HG03354 (cell line): ENCODE measurements at regions not wholly inside any gene's neighbourhood (a gene's known extent, or its start where the extent isn't known, plus 50 kb on each side); places are given as distances from the start of the nearest gene placed in this dataset.

Experiments
- ATAC-seq: cut with Tn5 transposase; IDR thresholded peaks from one replicate; pipeline ENCODE4 v1.9.1; 2021; ENCODE audit warnings: mild to moderate bottlenecking; ENCODE audit not compliant: unreplicated experiment, poor library complexity, severe bottlenecking

DNA sequence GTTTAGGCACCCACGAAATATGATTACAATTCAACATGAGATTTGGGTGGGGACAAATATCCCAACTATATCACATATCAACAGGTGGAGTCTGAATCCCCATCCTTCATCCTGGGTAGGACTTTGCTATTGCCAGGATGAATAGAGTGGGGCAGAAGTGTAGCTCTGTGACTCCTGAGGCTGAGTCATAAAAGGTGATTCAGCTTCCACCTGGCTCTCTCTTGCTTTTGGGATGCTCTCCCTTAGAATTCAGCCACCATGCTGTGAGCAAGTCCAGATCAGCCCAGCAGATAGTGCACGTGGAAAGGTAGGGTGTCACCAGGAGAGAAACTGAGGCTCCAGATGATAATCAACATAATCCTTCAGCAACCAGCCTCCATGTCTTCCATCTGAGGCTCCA lies 193.8 kb upstream of the BCOR start:
- no peak for ATAC-seq

- ATAC-seq, result no peak
Observed at GRCh38 chrX:40290517-40290916, 192.8 kb upstream of the BCOR start.

DNA sequence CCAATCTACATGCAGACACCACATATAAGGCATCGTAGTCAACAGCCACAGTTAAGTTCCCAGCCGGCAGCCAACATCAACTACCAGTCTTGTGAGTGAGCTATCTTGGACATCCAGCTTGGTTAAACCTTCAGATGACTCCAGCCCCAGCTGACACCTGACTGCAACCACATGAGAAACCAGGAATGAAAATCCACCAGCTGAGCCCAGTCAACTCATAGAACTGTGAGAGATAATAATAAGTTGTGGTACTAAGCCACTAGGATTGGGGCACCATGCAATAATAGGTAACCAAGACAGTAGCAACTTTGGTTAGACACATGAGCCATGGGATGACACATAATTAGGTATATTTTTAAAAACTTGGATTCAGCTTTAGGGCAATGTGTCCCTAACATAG lies 188.1 kb upstream of the BCOR start:
- ATAC-seq, result no peak

GRCh38 chrX:40284852-40285251 lies 187.1 kb upstream of the BCOR start:
- no peak for ATAC-seq

DNA sequence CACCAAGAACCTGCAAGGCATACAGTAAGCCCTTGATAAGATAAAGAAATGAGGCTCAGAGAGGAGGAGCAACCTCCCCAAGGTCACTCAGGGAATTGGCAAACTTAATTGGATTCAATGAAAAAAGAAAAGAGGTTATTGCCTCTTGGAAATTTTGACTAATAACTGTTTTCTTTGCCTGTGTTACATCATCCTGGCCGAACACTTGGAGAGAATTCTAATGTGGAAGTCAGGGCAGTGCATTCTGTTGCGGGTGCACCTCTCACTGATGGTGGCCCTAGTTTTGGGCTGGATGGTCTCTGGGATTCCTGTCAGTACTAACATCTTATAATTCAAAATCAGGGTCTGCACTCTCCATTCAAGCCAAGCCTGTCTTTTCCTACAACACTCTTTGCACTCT lies 186.2 kb upstream of the BCOR start:
- ATAC-seq, result no peak

DNA sequence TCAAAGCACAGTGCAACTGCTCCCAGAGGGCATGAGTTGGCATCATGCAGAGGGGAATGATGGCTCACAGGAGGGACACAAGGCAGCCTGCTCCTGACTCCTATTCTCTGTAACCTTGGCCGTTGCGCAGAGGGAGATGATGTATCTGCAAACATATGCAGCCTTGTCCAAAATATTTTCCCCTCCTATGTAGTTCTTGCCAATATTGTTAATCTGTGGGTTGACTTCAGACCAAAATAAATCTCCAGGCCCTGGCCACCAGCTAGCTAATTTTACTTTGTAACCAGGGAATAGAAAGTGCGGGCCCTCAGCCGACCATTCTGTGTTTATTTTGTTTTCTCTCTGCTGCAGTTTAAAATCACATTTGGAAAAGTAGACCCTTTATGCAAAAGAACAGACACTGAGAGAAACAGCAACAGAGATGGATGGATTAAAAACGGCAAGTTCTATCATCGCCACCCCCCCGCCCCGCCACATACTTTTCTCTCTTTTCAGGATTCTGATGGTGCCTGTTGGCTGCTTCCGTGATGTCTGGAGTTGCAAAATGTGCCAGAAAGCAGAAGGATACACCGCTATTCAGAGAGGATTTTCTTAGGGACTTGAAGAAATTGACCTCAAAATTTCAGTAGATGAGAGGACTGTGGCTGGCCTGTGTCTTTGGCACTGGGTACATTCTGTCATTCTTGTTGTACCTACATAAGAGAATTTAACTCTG lies 185.3 kb upstream of the BCOR start:
- ATAC-seq, result no peak

DNA sequence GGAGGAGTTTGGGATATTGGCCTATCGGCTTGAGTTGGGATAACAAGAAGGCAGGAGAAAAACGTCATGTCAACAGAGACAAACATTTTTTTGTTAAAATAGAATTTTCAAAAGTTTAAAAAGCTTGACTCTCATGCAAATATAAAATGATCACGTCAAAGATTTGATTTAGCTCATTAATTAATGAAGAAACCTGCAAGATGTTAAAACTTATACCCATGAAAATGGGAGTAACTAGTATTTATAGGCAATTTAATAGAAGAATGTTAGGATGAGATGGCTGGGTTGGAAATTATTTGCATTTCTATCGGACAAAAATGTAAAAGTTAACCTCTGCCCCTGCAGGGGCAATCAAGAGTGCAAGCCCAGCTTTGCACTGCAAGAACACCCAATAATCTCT lies 184.6 kb upstream of the BCOR start:
- no peak for ATAC-seq

DNA sequence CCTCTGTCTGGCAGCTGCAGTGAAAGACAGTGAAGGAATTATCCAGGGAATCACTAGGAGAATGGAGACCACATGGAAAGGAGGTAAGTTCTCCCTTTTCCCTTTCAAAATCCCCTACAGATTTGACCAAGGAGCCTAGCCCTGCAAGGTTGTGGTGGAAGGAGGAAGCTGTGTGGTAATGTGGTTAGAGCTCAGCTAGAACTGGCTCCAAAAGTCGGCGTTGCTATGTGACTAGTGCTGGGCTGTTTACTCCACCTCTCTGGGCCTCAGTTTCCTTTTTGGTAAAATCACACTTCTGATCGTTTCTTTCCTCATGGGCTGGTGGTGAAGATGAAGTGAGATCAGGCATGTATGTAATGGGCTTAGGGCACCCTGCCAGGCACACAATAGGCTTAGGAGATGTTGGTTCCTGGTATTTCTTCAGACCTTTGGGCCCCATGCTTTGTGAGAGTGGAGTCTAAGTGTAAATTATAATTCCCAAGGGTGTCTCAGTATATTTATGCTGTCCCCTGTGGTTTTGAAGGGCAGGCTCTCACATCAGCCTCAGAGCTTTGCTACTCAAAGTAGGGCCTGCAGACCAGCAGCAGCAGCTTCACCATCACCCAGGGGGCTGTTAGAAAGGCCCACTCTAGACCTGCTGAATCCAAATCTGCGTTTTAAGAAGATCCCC lies 183.7 kb upstream of the BCOR start:
- no peak for ATAC-seq

DNA sequence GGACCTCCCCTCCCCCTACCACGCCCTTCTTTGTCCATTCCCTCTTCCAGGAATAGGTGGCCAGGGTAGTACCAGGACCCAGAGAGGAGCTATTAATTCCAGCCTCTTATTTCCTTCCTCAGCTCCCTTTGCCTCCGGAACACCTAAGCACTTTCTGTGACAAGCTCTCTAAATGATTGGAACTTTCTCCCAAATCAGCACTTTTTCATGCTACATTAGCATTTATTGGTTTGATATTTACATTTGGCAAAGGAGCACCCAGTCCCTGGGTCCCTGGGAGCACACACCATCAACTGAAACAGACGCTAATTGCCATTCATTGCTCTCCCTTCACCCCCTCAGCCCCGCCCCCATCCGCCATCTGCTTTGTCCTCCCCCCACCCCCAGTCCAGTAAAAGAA lies 182.0 kb upstream of the BCOR start:
- ATAC-seq, result no peak

- ATAC-seq, result no peak
Observed at GRCh38 chrX:40279091-40279430, 181.3 kb upstream of the BCOR start.

- no peak for ATAC-seq
Observed at GRCh38 chrX:40278340-40279090, 180.8 kb upstream of the BCOR start.

DNA sequence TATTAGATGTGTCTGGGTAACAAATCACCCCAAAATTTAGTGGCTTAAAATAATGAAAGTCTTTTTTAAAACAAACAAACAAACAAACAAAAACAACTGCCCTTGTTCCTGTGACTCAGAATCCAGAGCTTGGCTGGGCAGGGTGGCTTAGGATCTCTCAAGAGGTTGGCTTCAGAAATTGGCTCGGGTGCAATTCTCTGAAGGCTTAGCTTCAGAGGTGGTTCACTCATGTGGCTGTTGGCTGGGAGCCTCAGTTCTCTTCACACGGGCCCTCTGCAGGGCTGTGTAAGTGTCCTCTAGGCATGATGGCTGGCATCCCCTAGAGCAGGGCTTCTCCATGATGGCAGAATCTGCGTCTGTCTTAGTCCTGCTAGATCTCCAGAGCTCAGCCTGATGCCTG lies 179.9 kb upstream of the BCOR start:
- no peak for ATAC-seq

DNA sequence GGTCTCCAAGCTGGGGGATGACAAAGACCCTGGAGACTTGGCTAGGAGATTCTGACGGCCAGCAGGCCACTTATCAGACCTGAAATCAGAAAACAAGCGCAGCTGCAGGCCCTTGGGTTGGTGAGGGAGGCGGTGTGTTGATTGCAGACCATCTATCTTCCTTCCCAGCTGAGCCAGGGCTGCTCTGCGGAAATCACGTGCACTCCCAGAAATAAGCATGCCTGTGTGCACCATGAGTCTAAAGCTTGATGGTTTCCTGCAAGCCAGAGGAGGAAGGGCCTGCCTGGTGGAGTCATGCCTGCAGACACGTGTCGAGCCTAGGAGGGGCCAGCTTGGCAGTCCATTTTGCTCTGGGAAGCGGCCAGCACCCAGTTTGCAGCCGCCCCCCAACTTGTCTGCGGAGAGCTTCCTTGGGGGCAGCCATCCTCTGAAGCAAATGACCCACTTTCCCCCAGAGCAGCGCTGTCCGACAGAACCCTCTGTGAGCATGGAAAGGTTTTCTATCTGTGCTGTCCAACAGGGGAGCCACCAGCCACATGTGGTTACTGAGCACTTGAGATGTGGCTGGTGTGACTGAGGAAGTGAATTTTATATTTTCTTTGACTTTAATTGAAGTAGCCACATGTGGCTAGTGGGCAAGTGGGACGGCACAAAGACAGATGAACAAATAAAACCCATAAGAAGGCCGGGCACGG lies 175.7 kb upstream of the BCOR start:
- ATAC-seq, result no peak

GRCh38 chrX:40272776-40273175 lies 175.0 kb upstream of the BCOR start:
- no peak for ATAC-seq

DNA sequence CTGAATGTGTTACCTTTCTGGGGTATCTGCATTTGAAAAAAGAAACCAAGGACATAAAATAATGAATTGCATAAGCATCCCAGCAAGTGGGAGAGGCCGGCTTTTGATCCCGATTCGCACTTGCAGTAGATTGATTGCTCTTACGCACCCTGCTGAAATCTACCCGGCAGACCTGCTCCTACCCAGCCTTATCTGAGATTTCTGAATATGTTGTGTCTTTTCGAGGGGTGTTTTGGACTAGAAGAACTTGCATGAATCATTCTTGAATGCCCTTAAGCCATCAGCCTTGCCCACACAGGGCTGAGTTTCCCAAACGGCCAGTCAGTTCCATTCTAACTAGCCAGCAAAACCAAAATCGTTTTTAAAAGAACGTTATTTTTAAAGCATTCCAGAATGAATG lies 174.4 kb upstream of the BCOR start:
- no peak for ATAC-seq

DNA sequence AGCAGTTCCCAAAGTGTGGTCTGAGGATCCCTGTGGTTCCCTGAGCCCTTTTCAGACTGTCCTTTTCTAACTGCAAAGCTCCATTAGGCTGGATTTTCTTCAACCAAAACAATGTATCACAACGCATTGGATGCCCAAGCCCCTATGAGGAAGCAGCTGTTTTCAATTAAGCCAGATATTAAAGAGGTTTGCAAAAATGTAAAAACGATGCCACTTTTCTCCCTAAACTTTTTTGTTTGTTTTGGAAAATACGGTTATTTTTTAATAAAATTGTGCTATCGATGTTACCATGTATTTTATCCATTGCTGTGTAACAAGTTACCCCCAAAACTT lies 170.4 kb upstream of the BCOR start:
- ATAC-seq, result no peak

DNA sequence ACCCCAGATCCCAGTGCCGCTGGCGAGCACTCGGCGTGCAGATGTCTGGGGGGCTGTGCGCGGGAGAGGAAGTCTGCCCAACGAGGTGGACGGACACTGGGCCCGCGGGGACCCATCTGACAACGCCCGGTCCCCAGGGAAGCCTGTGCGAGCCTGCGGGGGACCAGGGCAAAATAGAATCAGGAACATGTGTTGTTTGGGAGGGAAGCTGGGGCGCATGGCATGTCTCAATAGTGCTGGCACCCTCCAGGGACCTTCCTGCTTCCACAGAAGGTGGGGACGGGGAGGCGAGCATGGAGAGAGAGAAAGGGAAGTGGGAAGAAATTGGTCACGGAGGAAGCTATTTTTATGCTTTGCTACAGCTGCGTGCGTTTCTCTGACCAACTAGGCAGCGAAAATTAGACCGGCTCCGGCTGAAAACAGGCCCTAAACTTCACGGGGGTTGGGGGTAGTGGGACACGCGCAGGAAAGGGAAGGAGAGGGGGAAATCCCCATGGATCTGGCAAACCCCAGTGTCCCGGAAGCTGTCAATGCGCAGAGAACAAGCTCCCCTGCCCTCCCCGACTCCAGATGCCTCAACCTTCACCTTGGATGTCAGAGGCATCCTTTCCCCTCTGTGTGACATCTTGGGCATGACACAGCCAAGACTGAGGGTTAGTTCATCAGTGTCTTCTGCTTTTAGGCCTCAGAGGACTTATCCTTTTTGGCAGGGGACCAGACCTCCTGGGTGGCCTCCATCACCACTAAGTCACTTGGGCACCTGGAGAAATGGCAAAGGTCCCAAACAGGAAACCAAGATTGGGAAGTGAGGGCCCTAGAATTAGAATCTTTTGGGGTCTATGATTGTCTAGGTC lies 169.8 kb upstream of the BCOR start:
- peak; percentile 27 for ATAC-seq

DNA sequence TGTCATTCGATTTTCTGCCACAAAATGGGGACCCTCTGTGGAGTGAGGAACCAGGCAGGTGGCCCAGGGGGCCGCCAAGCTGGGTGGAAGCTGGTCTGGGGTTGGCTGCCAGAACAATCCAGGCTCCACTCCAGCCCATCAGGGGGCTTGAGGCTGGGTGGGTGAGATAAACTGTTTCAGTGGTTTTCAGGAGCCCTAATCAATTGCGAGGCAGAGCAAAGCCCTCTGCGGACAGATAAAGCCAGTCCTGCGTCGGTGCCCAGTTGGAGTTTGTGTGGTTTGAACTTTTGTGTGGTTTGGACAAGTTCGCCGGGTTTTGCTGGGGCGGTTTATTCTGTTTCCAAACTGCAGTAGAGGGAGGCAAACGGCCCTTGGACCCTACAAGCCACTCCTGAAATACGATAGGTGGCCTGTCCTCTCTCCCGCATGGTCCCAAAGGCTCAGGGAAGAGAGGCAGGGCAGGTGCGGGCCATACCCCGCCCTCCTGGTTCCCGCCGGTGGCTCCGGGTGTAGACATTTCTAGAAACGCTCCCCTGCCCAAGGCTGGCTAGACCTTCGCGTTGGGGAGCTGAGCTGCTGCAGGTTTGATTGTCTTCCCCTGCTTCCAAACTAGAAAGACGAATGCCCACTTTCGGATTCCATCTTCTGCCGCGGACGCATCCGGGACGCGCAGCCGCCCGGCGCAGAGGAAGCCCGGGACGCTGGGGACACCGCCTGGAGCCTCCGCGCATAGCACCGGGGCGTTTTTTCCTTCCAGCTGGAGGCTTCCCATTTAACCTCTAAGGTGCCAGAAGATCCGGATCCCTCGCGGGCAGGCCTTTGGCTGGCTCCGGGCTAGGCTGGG lies 169.0 kb upstream of the BCOR start:
- peak; percentile 52 for ATAC-seq

GRCh38 chrX:40265936-40266335 lies 168.2 kb upstream of the BCOR start:
- no peak for ATAC-seq
